ENCODE measurements at regions not wholly inside any gene's neighbourhood (a gene's known extent, or its start where the extent isn't known, plus 50 kb on each side); places are given as distances from the start of the nearest gene placed in this dataset.

- Histone ChIP-seq H3K18ac (ENCODE audit: low read length) (no peak overlapping the region), H3K27ac (ENCODE audit: low read depth, low read length) (no peak overlapping the region), H3K27me3 (ENCODE audit: insufficient read depth, low read length) (no peaks in the 10 kb centered on the region), H3K4me2 (ENCODE audit: low read length) (no peak overlapping the region), H2AFZ (ENCODE audit: insufficient read depth, low read length, poor library complexity) (no peak overlapping the region), H3K79me1 (ENCODE audit: low read length) (no peaks in the 10 kb centered on the region), H3K4me3 (ENCODE audit: low read depth, low read length) (no peak overlapping the region), H4K12ac (ENCODE audit: low read depth, low read length) (no peak overlapping the region), H3K79me2 (ENCODE audit: control insufficient read depth, insufficient read depth, low read length, poor library complexity) (no peaks in the 10 kb centered on the region), H2BK5ac (ENCODE audit: low read depth, low read length, poor library complexity) (no peak overlapping the region), H3K36me3 (ENCODE audit: control insufficient read depth in 1 of 2, insufficient read depth in 2 of 2, low read length in 2 of 2) (no peaks in the 10 kb centered on the region), H3K9ac (ENCODE audit: low read length) (no peak overlapping the region), H2BK120ac (ENCODE audit: insufficient read depth, low read length, poor library complexity) (no peak overlapping the region), H3K9me3 (ENCODE audit: insufficient read depth, low read depth, low read length) (no peaks in the 10 kb centered on the region), H3K4ac (ENCODE audit: low read depth, low read length) (no peak overlapping the region), H4K8ac (ENCODE audit: low read depth, low read length) (no peak overlapping the region), H3K4me1 (ENCODE audit: control insufficient read depth in 1 of 2, insufficient read depth in 2 of 2, low read length in 2 of 2) (peaks cover 0 to 3% of the 10 kb centered on the region in 2 experiments), H2BK12ac (ENCODE audit: low read length) (no peak overlapping the region), H2AK5ac (ENCODE audit: low read length) (no peak overlapping the region), H3K23ac (ENCODE audit: low read length) (no peak overlapping the region), H3K14ac (ENCODE audit: low read length) (no peak overlapping the region), H4K91ac (ENCODE audit: low read depth, low read length) (no peak overlapping the region)
- WGBS (ENCODE audit: extremely low coverage, insufficient coverage, insufficient read length), result no CpG with 5 or more reads among the region's 13 CpGs
- DNase-seq, result no peak
Measured at GRCh38 chr12:131613678-131614077, 97.2 kb upstream of the SFSWAP start.

DNA sequence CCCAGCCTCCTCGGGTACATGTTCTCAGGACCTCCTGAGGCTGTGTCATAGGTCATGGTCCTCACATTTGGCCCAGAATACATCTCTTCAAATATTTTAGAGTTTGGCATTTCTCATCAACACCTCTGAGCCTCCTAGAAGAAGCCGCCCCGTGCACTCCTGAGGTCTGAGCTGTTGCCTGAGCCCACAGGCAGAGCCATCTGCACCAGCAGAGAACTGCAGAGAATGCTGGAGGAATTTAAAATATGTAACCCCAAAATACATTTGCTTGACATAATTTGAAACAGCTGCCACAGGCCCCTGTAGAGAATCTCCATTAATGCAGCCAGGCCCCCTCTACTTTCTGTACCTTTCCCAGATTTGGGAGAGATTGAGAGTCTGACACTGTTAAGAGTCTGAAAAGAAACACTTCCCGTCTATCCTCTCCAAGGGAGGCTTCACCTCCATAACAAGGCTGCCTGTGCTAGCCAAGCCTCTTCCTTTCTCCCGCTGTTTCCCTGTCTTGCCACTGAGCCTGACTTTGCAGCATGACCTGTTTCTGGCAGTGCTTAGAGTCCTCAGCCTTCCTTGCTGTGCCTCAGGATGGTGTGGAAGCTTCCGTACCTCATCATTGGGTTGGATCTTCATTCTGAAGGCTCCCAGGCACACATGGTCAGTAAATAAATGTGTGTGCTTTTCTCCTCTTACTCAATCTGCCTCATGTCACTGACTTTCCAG lies 95.4 kb upstream of the SFSWAP start:
- H2AFZ ChIP-seq (ENCODE audit: insufficient read depth, low read length, poor library complexity), result no peak overlapping the region
- no peak overlapping the region for H3K4ac ChIP-seq (ENCODE audit: low read depth, low read length)
- H3K79me2 ChIP-seq (ENCODE audit: control insufficient read depth, insufficient read depth, low read length, poor library complexity), result no peaks in the 10 kb centered on the region
- no peak overlapping the region for H2BK12ac ChIP-seq (ENCODE audit: low read length)
- no peak overlapping the region for H2BK5ac ChIP-seq (ENCODE audit: low read depth, low read length, poor library complexity)
- H4K8ac ChIP-seq (ENCODE audit: low read depth, low read length), result no peak overlapping the region
- no peak for DNase-seq
- no peak overlapping the region for H3K14ac ChIP-seq (ENCODE audit: low read length)
- no peak overlapping the region for H3K27ac ChIP-seq (ENCODE audit: low read depth, low read length)
- H3K4me3 ChIP-seq (ENCODE audit: low read depth, low read length), result no peak overlapping the region
- no peak overlapping the region for H3K23ac ChIP-seq (ENCODE audit: low read length)
- no peak overlapping the region for H3K18ac ChIP-seq (ENCODE audit: low read length)
- H3K36me3 ChIP-seq (ENCODE audit: control insufficient read depth in 1 of 2, insufficient read depth in 2 of 2, low read length in 2 of 2), result no peaks in the 10 kb centered on the region
- no peak overlapping the region for H4K12ac ChIP-seq (ENCODE audit: low read depth, low read length)
- H3K9ac ChIP-seq (ENCODE audit: low read length), result no peak overlapping the region
- no peak overlapping the region for H3K4me2 ChIP-seq (ENCODE audit: low read length)
- no peaks in the 10 kb centered on the region for H3K9me3 ChIP-seq (ENCODE audit: insufficient read depth, low read depth, low read length)
- H2BK120ac ChIP-seq (ENCODE audit: insufficient read depth, low read length, poor library complexity), result no peak overlapping the region
- H4K91ac ChIP-seq (ENCODE audit: low read depth, low read length), result no peak overlapping the region
- H3K4me1 ChIP-seq (ENCODE audit: control insufficient read depth in 1 of 2, insufficient read depth in 2 of 2, low read length in 2 of 2), result peaks cover 0 to 3% of the 10 kb centered on the region in 2 experiments
- whole genome bisulfite sequencing (ENCODE audit: extremely low coverage, insufficient coverage, insufficient read length), result no CpG with 5 or more reads among the region's 6 CpGs
- H3K79me1 ChIP-seq (ENCODE audit: low read length), result no peaks in the 10 kb centered on the region
- H3K27me3 ChIP-seq (ENCODE audit: insufficient read depth, low read length), result no peaks in the 10 kb centered on the region
- H2AK5ac ChIP-seq (ENCODE audit: low read length), result no peak overlapping the region

GRCh38 chr12:131616043-131616700 lies 94.7 kb upstream of the SFSWAP start:
- Histone ChIP-seq H3K79me2 (ENCODE audit: control insufficient read depth, insufficient read depth, low read length, poor library complexity) (no peaks in the 10 kb centered on the region), H4K91ac (ENCODE audit: low read depth, low read length) (no peak overlapping the region), H2BK5ac (ENCODE audit: low read depth, low read length, poor library complexity) (no peak overlapping the region), H3K27ac (ENCODE audit: low read depth, low read length) (no peak overlapping the region), H3K9ac (ENCODE audit: low read length) (no peak overlapping the region), H3K27me3 (ENCODE audit: insufficient read depth, low read length) (no peaks in the 10 kb centered on the region), H2AK5ac (ENCODE audit: low read length) (no peak overlapping the region), H3K18ac (ENCODE audit: low read length) (no peak overlapping the region), H3K4me1 (ENCODE audit: control insufficient read depth in 1 of 2, insufficient read depth in 2 of 2, low read length in 2 of 2) (peaks cover 0 to 3% of the 10 kb centered on the region in 2 experiments), H2BK120ac (ENCODE audit: insufficient read depth, low read length, poor library complexity) (no peak overlapping the region), H3K14ac (ENCODE audit: low read length) (no peak overlapping the region), H3K23ac (ENCODE audit: low read length) (no peak overlapping the region), H3K4me2 (ENCODE audit: low read length) (no peak overlapping the region), H4K8ac (ENCODE audit: low read depth, low read length) (no peak overlapping the region), H3K4me3 (ENCODE audit: low read depth, low read length) (no peak overlapping the region), H3K9me3 (ENCODE audit: insufficient read depth, low read depth, low read length) (no peaks in the 10 kb centered on the region), H2BK12ac (ENCODE audit: low read length) (no peak overlapping the region), H2AFZ (ENCODE audit: insufficient read depth, low read length, poor library complexity) (no peak overlapping the region), H3K4ac (ENCODE audit: low read depth, low read length) (no peak overlapping the region), H3K36me3 (ENCODE audit: control insufficient read depth in 1 of 2, insufficient read depth in 2 of 2, low read length in 2 of 2) (no peaks in the 10 kb centered on the region), H3K79me1 (ENCODE audit: low read length) (no peaks in the 10 kb centered on the region), H4K12ac (ENCODE audit: low read depth, low read length) (no peak overlapping the region)
- no peak for DNase-seq
- WGBS (ENCODE audit: extremely low coverage, insufficient coverage, insufficient read length), result no CpG with 5 or more reads among the region's 19 CpGs

- Histone ChIP-seq H2BK5ac (ENCODE audit: low read depth, low read length, poor library complexity) (no peak overlapping the region), H3K27me3 (ENCODE audit: insufficient read depth, low read length) (no peaks in the 10 kb centered on the region), H2AK5ac (ENCODE audit: low read length) (no peak overlapping the region), H3K4me2 (ENCODE audit: low read length) (no peak overlapping the region), H3K18ac (ENCODE audit: low read length) (no peak overlapping the region), H4K91ac (ENCODE audit: low read depth, low read length) (no peak overlapping the region), H3K14ac (ENCODE audit: low read length) (no peak overlapping the region), H3K79me2 (ENCODE audit: control insufficient read depth, insufficient read depth, low read length, poor library complexity) (no peaks in the 10 kb centered on the region), H3K27ac (ENCODE audit: low read depth, low read length) (no peak overlapping the region), H2AFZ (ENCODE audit: insufficient read depth, low read length, poor library complexity) (no peak overlapping the region), H3K36me3 (ENCODE audit: control insufficient read depth in 1 of 2, insufficient read depth in 2 of 2, low read length in 2 of 2) (no peaks in the 10 kb centered on the region), H3K79me1 (ENCODE audit: low read length) (no peaks in the 10 kb centered on the region), H3K4ac (ENCODE audit: low read depth, low read length) (no peak overlapping the region), H3K4me3 (ENCODE audit: low read depth, low read length) (no peak overlapping the region), H2BK120ac (ENCODE audit: insufficient read depth, low read length, poor library complexity) (no peak overlapping the region), H2BK12ac (ENCODE audit: low read length) (no peak overlapping the region), H3K9me3 (ENCODE audit: insufficient read depth, low read depth, low read length) (no peaks in the 10 kb centered on the region), H3K9ac (ENCODE audit: low read length) (no peak overlapping the region), H4K12ac (ENCODE audit: low read depth, low read length) (no peak overlapping the region), H3K4me1 (ENCODE audit: control insufficient read depth in 1 of 2, insufficient read depth in 2 of 2, low read length in 2 of 2) (peaks cover 0 to 3% of the 10 kb centered on the region in 2 experiments), H4K8ac (ENCODE audit: low read depth, low read length) (no peak overlapping the region), H3K23ac (ENCODE audit: low read length) (no peak overlapping the region)
- WGBS (ENCODE audit: extremely low coverage, insufficient coverage, insufficient read length), result no CpG with 5 or more reads among the region's 11 CpGs
- DNase-seq, result no peak
Measured at GRCh38 chr12:131616738-131617137, 94.2 kb upstream of the SFSWAP start.

All from trophoblast cell (in vitro differentiated cells and primary cell).